MCF 10A (cell line): ENCODE measurements at regions not wholly inside any gene's neighbourhood (a gene's known extent, or its start where the extent isn't known, plus 50 kb on each side); places are given as distances from the start of the nearest gene placed in this dataset.

ENCODE experiments used
- BruUV-seq: library from RNA; stranded (reverse); fragments of 400-500 nt; replicated peaks from 2 replicates; lab custom pipeline; 2021; lab: Mats Ljungman, UMichigan
- CTCF ChIA-PET: fragments of 300-600 bp; sonication (Branson Sonifier 250); formaldehyde crosslinking; extraction: SDS; loops from one replicate; lab custom pipeline; 2021; ENCODE audit warnings: antibody characterized with exemption, inconsistent platforms; lab: Yijun Ruan, JAX
- POLR2A ChIA-PET: fragments of 300-600, 350-650 bp; sonication (Branson Sonifier 250); formaldehyde crosslinking; extraction: SDS; loops from one replicate; lab custom pipeline; 2020; ENCODE audit warnings: antibody characterized with exemption, inconsistent platforms; lab: Yijun Ruan, JAX
- DNase-seq: peaks from one replicate; pipeline ENCODE4 v3.0.0-alpha.2; 2018; ENCODE audit not compliant: unreplicated experiment
- H3K27ac Mint-ChIP-seq: one replicate; pipeline ENCODE4 v1.8.0; 2022; ENCODE audit warnings: mild to moderate bottlenecking, low read depth, mixed read lengths; ENCODE audit not compliant: unreplicated experiment
- H3K27me3 Mint-ChIP-seq: one replicate; pipeline ENCODE4 v1.8.0; 2022; ENCODE audit warnings: mixed read lengths; ENCODE audit not compliant: insufficient read depth, unreplicated experiment
- H3K36me3 Mint-ChIP-seq: one replicate; pipeline ENCODE4 v1.8.0; 2022; ENCODE audit warnings: mild to moderate bottlenecking, moderate library complexity, mixed read lengths; ENCODE audit not compliant: insufficient read depth, unreplicated experiment
- H3K4me1 Mint-ChIP-seq: one replicate; pipeline ENCODE4 v1.8.0; 2022; ENCODE audit warnings: mixed read lengths; ENCODE audit not compliant: insufficient read depth, unreplicated experiment
- H3K4me3 Mint-ChIP-seq: one replicate; pipeline ENCODE4 v1.8.0; 2022; ENCODE audit warnings: mild to moderate bottlenecking, moderate library complexity, mixed read lengths; ENCODE audit not compliant: unreplicated experiment
- H3K9me3 Mint-ChIP-seq: one replicate; pipeline ENCODE4 v1.8.0; 2022; ENCODE audit warnings: mixed read lengths; ENCODE audit not compliant: unreplicated experiment
- CTCF ChIP-seq: fragments of 200-600 bp; IDR thresholded peaks from one replicate; pipeline ENCODE4 v1.8.0; 2022; ENCODE audit warnings: antibody characterized with exemption, mild to moderate bottlenecking; ENCODE audit not compliant: unreplicated experiment
- intact Hi-C: fragments of 100-400 bp; cut with micrococcal nuclease; formaldehyde crosslinking; loops from 2 replicates; pipeline ENCODE4 v1.14.1; 2022

GRCh38 chr6:144918073-144918472 is 632.9 kb downstream of the UTRN start:
- H3K27me3 Mint-ChIP-seq, result no peaks in the 10 kb centered on the region
- H3K36me3 Mint-ChIP-seq, result no peaks in the 10 kb centered on the region

GRCh38 chr6:144919560-144919959 is 634.4 kb downstream of the UTRN start:
- intact Hi-C loops, result no loop called here
- no TSS peak for BruUV-seq
- Mint-ChIP-seq H3K27ac (no peak overlapping the region), H3K4me3 (no peak overlapping the region), H3K4me1 (peaks cover 6% of the 10 kb centered on the region), H3K9me3 (no peaks in the 10 kb centered on the region), H3K27me3 (no peaks in the 10 kb centered on the region), H3K36me3 (no peaks in the 10 kb centered on the region)
- TF ChIP-seq CTCF, result no peak
- ChIA-PET POLR2A (no interaction called here), CTCF (no interaction called here)
- no peak for DNase-seq

More at GRCh38 chr6:144918073-144918472, 632.9 kb downstream of the UTRN start:
- BruUV-seq, result no TSS peak
- Mint-ChIP-seq H3K4me3 (no peak overlapping the region), H3K27ac (no peak overlapping the region), H3K4me1 (no peaks in the 10 kb centered on the region), H3K9me3 (no peaks in the 10 kb centered on the region)
- no peak for DNase-seq
- intact Hi-C loops, result no loop called here
- CTCF ChIA-PET, result interaction anchor here (0.6 kb wide), 1 partner anchor 628 kb away, joined by 4 read pairs; no protein-coding TSS in a partner anchor
- no peak for TF ChIP-seq CTCF
- POLR2A ChIA-PET, result no interaction called here

GRCh38 chr6:144920391-144920961 is 635.3 kb downstream of the UTRN start:
- TF ChIP-seq CTCF, result no peak
- Mint-ChIP-seq H3K9me3 (no peaks in the 10 kb centered on the region), H3K4me1 (peaks cover 6% of the 10 kb centered on the region), H3K4me3 (no peak overlapping the region), H3K36me3 (no peaks in the 10 kb centered on the region), H3K27me3 (no peaks in the 10 kb centered on the region), H3K27ac (no peak overlapping the region)
- intact Hi-C loops, result no loop called here
- DNase-seq, result no peak
- ChIA-PET CTCF (no interaction called here), POLR2A (no interaction called here)
- BruUV-seq, result no TSS peak

- H3K4me1 Mint-ChIP-seq, result peaks cover 6% of the 10 kb centered on the region
- intact Hi-C loops, result no loop called here
- DNase-seq, result no peak
- BruUV-seq, result no TSS peak
- H3K4me3 Mint-ChIP-seq, result no peak overlapping the region
- no peak for TF ChIP-seq CTCF
- H3K9me3 Mint-ChIP-seq, result no peaks in the 10 kb centered on the region
- ChIA-PET POLR2A (interaction anchor here (0.6 kb wide), 1 partner anchor 24 kb away, joined by 3 read pairs; no protein-coding TSS in a partner anchor), CTCF (no interaction called here)
- no peaks in the 10 kb centered on the region for H3K36me3 Mint-ChIP-seq
- no peak overlapping the region for H3K27ac Mint-ChIP-seq
- H3K27me3 Mint-ChIP-seq, result no peaks in the 10 kb centered on the region
Observed at GRCh38 chr6:144921206-144921975, 636.3 kb downstream of the UTRN start.
